PC-9 (cell line): ENCODE measurements at regions not wholly inside any gene's neighbourhood (a gene's known extent, or its start where the extent isn't known, plus 50 kb on each side); places are given as distances from the start of the nearest gene placed in this dataset.

Experiments
- EZH2 ChIP-seq: fragments of 200-600 bp; sonication (generic); IDR thresholded peaks from 2 replicates; pipeline ENCODE4 v1.8.0; 2017; ENCODE audit warnings: antibody characterized with exemption, low read depth
- TF ChIP-seq, protein P1 (sequence below): fragments of 200-600 bp; sonication (generic); conservative IDR thresholded peaks from 2 replicates; pipeline ENCODE4 v1.6.1; 2017; ENCODE audit warnings: mixed run types, antibody characterized with exemption, mild to moderate bottlenecking, moderate library complexity

DNA sequence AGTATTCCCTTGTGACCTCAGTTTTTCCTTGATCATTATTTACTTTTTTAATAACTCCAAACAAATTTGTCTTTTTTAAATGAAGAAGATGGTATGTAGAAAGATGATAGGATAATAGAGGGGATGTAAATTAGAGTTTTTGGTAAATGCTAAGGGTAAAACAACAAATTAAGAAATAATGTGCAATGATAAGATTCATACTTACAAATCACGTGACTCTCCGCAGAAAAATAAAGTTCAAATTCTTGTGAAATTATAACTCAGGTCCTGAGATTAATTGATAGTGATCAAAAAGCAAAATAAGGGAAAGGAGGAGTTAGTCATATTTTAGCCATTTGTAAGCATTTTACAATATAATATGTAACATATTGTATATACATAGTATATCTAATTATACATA lies 304.1 kb upstream of the KCNH7 start:
- TF ChIP-seq, protein P1, sequence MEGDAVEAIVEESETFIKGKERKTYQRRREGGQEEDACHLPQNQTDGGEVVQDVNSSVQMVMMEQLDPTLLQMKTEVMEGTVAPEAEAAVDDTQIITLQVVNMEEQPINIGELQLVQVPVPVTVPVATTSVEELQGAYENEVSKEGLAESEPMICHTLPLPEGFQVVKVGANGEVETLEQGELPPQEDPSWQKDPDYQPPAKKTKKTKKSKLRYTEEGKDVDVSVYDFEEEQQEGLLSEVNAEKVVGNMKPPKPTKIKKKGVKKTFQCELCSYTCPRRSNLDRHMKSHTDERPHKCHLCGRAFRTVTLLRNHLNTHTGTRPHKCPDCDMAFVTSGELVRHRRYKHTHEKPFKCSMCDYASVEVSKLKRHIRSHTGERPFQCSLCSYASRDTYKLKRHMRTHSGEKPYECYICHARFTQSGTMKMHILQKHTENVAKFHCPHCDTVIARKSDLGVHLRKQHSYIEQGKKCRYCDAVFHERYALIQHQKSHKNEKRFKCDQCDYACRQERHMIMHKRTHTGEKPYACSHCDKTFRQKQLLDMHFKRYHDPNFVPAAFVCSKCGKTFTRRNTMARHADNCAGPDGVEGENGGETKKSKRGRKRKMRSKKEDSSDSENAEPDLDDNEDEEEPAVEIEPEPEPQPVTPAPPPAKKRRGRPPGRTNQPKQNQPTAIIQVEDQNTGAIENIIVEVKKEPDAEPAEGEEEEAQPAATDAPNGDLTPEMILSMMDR: no peak
- no peak for TF ChIP-seq EZH2
